Esophagus muscularis mucosa (tissue), 3 donors: ENCODE measurements at regions not wholly inside any gene's neighbourhood (a gene's known extent, or its start where the extent isn't known, plus 50 kb on each side); places are given as distances from the start of the nearest gene placed in this dataset.

ENCODE experiments used
- EP300 ChIP-seq: sonication (generic); formaldehyde crosslinking; IDR thresholded peaks from one replicate; pipeline ENCODE4 v1.6.1; 2017; ENCODE audit warnings: antibody characterized with exemption
- TF ChIP-seq, protein P1 (sequence below), 3 experiments: fragments of 200-600 bp in 2 of 3; fragments of 450-650 bp in 1 of 3; sonication (generic) in 2 of 3; IDR thresholded peaks; one replicate each; pipeline ENCODE4 v1.5.1; 2017 to 2019; ENCODE audit warnings: antibody characterized with exemption in 3 of 3, mild to moderate bottlenecking in 2 of 3, moderate library complexity in 1 of 3

DNA sequence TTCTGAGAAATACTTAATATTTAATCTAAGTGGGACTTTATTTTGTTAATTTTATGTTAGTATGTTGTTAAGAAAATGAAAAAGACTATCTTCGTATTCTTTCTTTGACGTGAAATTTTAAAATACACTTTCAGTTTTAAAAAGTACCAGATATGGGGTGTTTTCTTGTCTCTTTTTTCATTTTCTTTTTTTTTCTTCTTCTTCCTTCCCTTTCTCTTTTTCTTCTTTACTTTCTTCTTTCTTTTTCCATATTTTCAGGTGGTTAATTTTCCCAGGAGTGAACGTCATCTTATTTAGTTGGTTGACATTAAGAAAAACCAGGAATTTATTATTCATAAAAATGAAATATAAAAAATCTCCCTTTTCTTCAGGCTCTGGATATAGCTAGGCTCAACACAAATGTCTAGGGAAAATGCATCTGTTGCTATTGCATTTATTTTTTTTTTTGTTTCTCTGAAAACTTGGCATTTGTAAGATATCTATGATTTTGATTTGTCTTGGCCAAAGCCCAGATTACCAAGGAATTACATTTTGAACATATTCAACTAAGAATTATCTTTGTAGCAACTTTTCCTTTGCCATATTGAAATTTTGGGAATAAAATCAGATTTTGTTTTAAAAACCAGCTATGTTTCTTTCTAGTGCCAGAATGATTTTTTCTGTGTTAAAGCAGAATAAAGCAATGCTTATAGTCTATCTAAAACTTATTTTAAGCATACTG is 241.3 kb upstream of the FOXP2 start:
- no peak for TF ChIP-seq EP300
- TF ChIP-seq, protein P1, sequence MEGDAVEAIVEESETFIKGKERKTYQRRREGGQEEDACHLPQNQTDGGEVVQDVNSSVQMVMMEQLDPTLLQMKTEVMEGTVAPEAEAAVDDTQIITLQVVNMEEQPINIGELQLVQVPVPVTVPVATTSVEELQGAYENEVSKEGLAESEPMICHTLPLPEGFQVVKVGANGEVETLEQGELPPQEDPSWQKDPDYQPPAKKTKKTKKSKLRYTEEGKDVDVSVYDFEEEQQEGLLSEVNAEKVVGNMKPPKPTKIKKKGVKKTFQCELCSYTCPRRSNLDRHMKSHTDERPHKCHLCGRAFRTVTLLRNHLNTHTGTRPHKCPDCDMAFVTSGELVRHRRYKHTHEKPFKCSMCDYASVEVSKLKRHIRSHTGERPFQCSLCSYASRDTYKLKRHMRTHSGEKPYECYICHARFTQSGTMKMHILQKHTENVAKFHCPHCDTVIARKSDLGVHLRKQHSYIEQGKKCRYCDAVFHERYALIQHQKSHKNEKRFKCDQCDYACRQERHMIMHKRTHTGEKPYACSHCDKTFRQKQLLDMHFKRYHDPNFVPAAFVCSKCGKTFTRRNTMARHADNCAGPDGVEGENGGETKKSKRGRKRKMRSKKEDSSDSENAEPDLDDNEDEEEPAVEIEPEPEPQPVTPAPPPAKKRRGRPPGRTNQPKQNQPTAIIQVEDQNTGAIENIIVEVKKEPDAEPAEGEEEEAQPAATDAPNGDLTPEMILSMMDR (IDR thresholded peaks at IDR 0.05): no peak
